GM18511 (cell line): ENCODE measurements at regions not wholly inside any gene's neighbourhood (a gene's known extent, or its start where the extent isn't known, plus 50 kb on each side); places are given as distances from the start of the nearest gene placed in this dataset.
A peak's percentile ranks its signal among the peaks of the same experiment; 100 is the strongest.

Source experiments
- ATAC-seq: cut with Tn5 transposase; IDR thresholded peaks from one replicate; pipeline ENCODE4 v1.9.1; 2021; ENCODE audit warnings: mild to moderate bottlenecking, moderate library complexity; ENCODE audit not compliant: unreplicated experiment

DNA sequence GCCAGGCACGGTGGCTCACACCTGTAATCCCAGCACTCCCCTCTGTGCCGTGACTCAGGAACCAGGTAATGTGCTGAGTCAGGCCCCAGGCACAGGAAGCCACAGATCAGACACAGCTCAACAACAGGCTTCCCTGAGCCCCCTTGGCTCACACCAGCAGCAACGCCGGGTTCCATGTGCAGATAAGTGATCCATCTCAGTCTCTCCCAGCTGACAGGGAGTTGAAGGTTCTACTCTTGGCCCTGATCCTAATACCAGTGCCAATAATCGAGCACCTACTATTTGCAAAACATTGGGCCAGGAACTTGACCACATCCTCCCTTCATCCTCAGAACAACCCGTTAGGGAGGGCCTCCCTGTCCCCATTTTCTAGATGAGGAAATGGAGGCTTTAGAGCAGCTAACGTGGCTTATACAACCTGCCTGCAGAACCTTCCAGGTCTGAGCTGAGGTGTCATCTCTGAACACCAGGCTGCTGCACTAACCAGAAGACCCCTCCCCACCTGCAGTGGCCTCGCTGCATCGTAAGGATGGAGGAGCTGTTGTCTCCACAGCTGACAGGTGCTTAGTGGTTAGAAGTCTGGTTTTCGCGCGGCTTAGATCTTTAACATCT lies 64.8 kb upstream of the AMZ2 start:
- ATAC-seq, result peak; percentile 29

- no peak for ATAC-seq
These were observed 63.7 kb upstream of the AMZ2 start for GRCh38 chr17:68184141-68184571.

- peak; percentile 53 for ATAC-seq
These were observed 62.9 kb upstream of the AMZ2 start for GRCh38 chr17:68184816-68185436.

DNA sequence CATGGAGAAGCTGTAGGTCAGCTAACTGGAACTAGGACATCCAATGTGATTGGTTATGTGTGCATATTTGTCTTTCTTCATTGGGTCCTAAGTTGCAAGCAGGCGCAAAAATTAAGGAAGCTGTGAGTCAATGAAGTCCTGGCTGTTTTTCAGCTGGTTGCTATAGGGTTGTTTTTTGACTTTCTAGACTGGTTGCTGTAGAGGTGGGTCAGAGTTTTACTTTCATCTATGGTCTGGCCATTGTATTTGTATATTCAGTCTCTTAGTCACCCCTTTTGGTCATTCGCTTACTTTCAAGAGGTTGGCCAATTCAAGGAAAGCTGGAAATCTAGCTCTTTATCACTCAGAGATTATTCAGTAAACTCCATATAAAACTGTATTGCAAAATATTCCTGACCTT lies 62.0 kb upstream of the AMZ2 start:
- ATAC-seq, result no peak

- ATAC-seq, result no peak
These were observed 57.3 kb upstream of the AMZ2 start for GRCh38 chr17:68190495-68190894.

DNA sequence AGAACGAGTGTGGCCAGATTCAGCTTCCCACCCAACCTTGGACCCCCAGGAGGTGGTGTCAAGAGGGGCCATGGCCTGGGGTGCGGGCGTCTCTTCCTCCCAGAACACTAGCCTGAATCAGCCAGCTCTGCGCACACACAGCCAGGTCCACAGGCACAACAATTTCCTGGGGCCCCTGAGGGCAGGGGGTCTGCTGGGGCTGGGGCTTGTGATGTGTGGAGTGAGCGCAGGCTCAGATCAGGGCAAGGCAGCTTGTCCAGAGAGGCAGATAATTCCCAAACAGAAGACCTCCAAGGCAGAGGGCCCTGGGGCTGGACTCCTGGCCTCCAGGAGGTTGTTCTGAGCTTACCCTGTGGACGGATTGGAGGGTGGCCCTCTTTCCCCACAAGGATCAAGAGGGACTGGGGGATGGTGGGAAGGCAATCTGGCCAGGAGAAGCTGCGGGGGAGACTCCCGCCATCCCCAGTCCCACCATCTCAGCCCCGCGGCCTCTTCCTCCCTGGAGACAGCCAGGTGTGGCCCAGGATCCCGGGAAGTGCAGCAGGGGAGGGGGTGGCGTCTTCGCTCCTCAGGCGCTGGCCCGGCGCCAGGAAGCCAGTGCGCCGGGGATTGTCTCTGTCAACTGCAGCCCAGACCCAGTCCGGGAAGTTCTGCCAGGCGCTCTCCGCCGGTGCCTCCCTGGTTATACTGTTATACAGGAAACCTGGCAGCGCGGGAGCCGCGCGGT lies 52.0 kb upstream of the AMZ2 start:
- ATAC-seq, result no peak

DNA sequence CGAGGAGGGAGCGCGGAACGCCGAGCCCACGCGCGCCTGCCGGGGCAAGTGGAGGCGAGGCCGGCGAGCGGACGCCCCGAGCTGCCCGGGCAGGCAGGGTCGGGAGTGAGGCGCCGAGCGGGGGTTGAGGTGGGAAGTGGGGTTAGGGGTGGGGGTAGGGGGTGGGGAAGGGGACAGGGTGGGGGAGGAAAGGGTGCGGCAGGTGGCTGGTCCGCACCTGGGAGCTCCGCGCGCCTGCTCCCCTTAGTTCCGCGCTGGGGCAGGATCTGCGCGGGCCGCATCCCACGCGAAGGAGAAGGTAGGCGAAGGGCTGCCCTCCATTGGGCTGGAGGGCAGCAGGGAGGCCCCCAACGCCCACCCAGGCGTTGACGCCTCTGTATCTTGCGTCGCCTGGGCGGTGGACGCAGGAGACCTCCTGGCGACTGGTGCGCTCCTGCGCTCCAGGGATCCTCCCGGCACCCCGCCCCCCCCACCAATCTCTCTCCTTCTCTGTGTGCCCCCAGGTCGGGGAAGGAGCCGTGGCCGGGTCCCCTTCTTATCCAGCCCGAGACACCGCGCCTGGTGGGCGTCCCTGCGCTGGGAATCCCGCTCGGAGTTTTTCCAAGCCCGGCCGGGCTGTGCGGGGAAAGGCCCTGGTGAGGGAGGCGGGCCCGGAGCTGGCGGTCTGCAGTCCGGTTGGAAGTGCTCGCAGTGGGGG lies 51.3 kb upstream of the AMZ2 start:
- no peak for ATAC-seq

DNA sequence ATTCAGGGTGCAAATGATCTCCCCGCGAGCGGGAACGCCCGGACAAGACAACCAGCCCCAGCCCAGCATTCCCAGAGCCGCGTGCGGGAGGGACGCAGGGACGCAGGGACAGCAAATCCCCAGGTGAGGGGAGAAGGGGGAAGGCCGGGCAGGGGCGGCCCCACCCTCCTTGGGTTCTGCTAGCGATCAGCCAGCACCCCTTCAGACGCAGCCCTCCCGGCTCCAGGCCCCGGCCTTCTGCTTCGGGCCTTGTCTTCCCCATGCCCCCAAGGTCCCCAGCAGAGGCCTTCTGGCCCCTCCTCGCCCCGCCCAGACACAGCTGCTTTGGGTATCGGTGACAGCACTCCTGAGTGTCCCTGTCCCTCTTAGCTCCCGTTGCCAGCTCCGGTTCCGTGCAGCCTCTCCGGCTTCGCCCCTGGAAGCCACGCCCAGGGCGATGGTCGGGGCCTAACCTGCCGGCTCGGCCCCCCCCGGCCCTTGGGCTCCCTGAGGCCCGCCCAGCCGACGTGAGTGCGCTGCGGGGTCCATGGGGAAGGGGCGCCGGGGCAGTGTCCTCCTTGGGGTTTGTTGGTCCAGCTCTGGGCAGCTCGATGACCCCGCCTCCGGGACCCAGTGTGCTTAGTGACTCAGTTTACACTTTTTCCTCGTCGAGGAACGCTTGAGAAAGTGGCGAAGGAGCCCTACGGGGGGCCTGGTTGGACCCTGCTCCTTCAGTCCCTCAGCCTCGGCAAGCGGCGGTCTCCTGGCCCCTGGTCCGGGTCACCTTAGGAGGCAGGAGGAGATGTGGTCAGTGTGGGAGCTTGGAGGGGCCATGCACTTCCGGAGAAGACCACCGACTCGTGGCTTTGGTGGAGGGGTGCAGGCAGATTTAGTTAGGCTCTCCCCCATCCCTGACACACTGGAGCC lies 50.5 kb upstream of the AMZ2 start:
- ATAC-seq, result no peak

GRCh38 chr17:68197997-68198930 lies 49.6 kb upstream of the AMZ2 start:
- no peak for ATAC-seq
